GM18502 (cell line): ENCODE measurements at regions not wholly inside any gene's neighbourhood (a gene's known extent, or its start where the extent isn't known, plus 50 kb on each side); places are given as distances from the start of the nearest gene placed in this dataset.
"Not testable (repeated sequence)": the region's sequence is repeated elsewhere in the genome, so short reads cannot be mapped to it uniquely, and the experiment has no call there.

Experiments used
- ATAC-seq: cut with Tn5 transposase; IDR thresholded peaks from one replicate; pipeline ENCODE4 v1.9.1; 2021; ENCODE audit warnings: mild to moderate bottlenecking; ENCODE audit not compliant: unreplicated experiment, poor library complexity

DNA sequence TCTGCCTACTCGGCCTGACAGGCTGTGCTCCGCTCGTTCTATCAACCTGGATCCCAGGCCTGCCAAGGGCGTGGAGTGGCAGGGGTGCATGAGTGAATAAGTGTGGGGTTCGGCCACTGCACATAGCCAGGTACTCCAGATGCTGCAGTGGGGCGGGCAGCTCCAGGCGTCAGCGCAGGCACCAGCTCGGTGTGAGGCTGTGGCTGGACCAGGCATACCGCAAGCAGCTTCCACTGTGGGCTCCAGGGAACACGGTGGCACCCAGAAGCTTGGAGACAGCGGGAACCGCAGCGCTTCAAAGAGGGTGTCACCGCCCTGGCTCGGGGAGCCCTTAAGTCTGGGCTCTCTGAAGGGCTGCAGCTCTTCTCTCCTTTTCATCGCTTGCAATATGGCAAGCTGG, 1630.2 kb downstream of the OLFM4 start:
- ATAC-seq, result no peak

GRCh38 chr13:54660277-54660676, 1631.7 kb downstream of the OLFM4 start:
- ATAC-seq, result no peak

- no peak for ATAC-seq
Measured at GRCh38 chr13:54676526-54677113, 1648.0 kb downstream of the OLFM4 start.

DNA sequence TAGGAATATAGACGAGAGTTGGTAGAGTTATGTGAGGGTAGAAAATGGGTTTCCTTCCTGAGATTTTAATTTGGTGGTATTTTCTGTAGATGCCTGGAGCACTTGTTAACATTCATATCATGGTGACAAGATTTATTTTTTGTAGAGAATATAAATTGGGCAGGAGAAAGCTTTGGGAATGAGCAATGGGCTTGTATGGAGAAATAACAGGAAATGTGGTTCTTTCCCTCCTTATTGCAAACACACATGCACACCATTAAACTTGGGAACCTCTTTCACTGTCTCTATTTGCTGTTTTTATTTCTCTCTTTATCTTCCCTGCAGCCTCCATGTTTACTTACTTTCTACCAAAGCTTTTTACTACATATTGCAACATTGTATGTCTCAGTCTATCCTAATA, 1653.6 kb downstream of the OLFM4 start:
- ATAC-seq, result no peak

DNA sequence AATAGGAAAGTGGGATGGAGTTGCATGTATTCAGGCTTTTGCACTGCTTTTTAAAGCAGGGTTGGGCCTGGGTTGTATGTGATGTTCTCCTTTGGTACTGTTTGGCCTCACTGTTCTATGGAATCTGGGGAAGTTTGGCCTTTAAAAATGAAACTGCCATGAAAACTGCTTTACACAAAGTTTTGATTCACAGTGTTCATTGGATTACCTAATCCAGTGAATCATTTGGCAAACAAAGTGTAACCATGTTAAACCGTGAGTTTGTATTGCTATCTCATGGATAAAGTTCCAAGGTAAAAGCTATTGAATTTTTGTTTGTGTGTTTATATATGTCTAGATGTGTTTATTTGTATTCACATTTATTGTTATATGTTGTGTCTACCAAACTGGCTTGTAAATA, 1658.6 kb downstream of the OLFM4 start:
- ATAC-seq, result no peak

GRCh38 chr13:54699831-54700230, 1671.2 kb downstream of the OLFM4 start:
- no peak for ATAC-seq

GRCh38 chr13:54705738-54706137, 1677.1 kb downstream of the OLFM4 start:
- ATAC-seq, result no peak

- ATAC-seq, result no peak
Measured at GRCh38 chr13:54706336-54706735, 1677.7 kb downstream of the OLFM4 start.

GRCh38 chr13:54709546-54709945, 1680.9 kb downstream of the OLFM4 start:
- ATAC-seq, result no peak

DNA sequence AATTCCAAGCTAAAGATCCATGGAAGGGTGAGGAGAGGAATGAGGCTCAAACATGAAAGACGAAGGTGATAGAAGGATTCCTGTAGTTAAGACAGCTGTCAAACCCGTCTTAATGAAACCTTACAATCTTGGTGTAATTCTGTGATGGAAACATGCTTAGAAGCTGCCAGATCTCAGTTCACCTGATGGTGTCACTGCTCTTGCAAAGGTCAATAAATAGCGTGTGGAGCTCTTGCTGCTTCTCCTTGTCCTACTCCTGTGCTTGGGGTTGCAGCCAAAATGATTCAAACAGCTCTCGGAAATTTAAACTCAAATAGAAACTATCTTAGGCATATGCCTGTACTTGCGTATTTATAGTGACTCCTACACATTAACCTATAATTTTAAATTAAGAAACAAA, 1705.0 kb downstream of the OLFM4 start:
- ATAC-seq, result no peak

DNA sequence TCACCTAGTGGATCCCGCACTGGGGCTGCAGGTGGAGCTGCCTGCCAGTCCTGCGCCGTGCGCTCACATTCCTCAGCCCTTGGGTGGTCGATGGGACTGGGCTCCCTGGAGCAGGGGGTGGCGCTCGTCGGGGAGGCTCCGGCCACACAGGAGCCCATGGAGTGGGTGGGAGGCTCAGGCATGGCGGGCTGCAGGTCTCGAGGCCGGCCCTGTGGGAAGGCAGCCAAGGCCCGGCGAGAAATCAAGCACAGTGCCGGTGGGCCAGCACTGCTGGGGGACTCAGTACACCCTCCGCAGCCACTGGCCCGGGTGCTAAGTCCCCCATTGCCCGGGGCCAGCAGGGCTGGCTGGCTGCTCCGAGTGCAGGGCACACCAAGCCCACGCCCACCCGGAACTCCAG, 1708.6 kb downstream of the OLFM4 start:
- not testable (repeated sequence) for ATAC-seq

DNA sequence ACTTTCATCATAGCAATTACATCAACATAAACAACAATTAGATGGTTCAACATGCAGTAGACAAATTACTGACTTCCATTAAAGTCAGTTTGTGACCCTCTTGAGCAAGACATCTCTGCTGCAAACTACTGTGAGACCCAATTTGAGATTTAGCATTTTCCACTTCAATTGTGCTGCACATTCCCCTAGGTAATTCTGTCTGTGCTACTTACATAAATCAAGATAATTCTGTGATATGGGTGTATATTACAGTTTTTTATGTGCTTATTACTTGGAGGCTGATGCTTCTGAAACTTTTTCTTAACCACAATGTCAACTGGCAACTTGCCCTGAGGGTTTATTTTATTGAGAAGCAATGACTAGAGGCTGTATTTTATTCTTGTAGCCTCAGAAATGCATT, 1714.4 kb downstream of the OLFM4 start:
- ATAC-seq, result no peak

- ATAC-seq, result no peak
Measured at GRCh38 chr13:54744747-54745146, 1716.1 kb downstream of the OLFM4 start.

DNA sequence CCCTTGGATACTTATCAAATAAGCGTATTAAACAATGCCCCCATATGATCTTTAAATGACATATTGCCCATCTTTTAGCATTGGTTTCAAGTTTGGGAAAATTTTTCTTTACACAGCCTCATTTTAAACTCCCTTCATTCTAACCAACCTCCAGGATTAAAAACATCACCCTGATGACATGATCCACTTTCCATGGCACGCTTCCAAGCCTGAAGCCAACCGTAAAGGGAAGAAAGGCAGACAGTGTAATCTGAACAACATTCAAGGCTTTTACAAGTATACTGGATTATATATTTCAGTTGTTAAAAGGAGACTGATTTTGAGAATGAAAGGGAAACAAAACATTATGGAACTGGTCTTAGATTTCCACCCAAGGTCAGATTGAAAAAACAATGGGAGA, 1721.9 kb downstream of the OLFM4 start:
- no peak for ATAC-seq

DNA sequence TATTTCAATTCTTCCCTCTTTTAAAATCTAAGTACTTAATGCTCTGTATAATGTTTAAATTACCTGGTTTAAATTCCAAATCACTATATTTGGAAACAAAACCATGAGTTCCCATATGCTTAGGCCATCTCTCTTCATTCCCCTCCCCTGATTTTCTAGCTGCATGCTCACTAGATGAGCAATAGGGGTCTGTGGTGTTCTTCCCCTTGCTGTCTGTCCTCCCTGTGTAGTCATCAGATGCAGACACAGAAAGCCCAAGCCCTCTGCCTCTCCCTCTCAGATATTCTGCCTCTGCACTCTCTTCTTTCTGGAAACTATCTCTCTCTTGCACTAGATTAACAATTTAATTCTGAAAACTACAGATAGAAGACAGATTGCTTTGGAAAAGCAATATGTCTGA, 1730.2 kb downstream of the OLFM4 start:
- ATAC-seq, result no peak

- ATAC-seq, result no peak
Measured at GRCh38 chr13:54768214-54768613, 1739.6 kb downstream of the OLFM4 start.

DNA sequence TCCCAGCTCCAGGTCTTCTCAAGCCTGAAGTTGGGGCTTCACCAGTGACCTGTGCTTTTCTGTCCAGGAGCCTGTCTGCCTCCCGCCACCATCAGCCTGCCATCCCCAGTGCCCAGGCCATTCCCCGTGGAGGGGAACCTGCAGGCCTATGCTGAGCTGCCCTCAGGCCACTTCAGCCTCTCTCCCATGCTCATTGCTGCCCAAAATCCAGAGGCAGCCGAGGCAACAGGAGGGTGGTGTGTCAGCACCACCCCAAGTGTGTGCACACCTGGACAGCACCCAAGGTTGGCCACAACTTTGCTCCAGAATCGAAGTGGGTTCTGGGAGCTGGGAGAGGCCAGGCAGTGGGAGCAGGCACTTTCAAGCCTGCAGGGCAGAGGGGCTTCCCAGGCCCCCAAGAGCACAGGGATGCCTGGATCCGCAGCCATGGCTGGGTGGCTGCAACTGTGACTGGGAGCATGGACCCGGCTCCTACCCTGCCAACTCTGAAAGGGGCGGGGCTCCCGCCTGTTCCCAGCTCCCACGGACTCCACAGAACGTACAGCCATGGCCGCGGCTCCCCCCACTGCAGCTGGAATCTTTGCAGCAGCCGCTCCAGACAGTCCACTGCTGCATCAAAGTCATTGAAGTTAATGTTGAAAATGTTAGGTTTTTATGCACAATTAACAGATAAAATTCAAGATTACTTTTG, 1747.0 kb downstream of the OLFM4 start:
- ATAC-seq, result no peak

- ATAC-seq, result no peak
Measured at GRCh38 chr13:54787754-54788153, 1759.1 kb downstream of the OLFM4 start.

- no peak for ATAC-seq
Measured at GRCh38 chr13:54799621-54800226, 1771.1 kb downstream of the OLFM4 start.

GRCh38 chr13:54802226-54802625, 1773.6 kb downstream of the OLFM4 start:
- no peak for ATAC-seq

- no peak for ATAC-seq
Measured at GRCh38 chr13:54805743-54806142, 1777.1 kb downstream of the OLFM4 start.

DNA sequence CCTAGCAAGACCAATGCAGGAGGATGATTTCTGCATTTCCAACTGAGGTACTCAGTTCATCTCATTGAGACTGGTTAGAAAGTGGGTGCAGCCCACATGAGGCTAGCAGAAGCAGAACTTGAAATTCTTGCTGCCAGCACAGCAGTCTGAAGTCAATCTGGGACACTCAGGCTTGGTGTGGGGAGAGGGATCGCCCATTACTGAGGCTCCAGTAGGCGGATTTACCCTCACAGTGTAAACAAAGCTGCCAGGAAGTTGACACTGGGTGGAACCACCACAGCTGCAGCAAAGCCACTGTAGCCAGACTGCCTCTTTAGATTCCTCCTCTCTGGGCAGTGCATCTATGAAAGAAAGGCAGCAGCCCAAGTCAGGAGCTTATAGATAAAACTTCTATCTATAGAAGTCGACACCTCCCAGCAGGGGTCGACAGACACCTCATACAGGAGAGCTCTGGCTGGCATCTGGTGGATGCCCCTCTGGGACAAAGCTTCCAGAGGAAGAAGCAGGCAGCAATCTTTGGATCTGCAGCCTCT, 1793.4 kb downstream of the OLFM4 start:
- ATAC-seq, result not testable (repeated sequence)
